DND-41 (cell line): ENCODE measurements at regions not wholly inside any gene's neighbourhood (a gene's known extent, or its start where the extent isn't known, plus 50 kb on each side); places are given as distances from the start of the nearest gene placed in this dataset.

Experiments
- ATAC-seq: fragments of 200-7000 bp; cut with Tn5 transposase; 3 replicates; pipeline ENCODE4 v1.9.1; 2021; ENCODE audit warnings: low read depth; ENCODE audit not compliant: insufficient read depth
- DNase-seq: peaks from one replicate; pipeline ENCODE4 v3.0.0-alpha.2; 2020
- H2AFZ ChIP-seq: 2 replicates; pipeline ENCODE4 v1.6.0; 2012; ENCODE audit warnings: low read depth, low read length
- H3K27ac ChIP-seq: 2 replicates; pipeline ENCODE4 v1.5.1; 2012; ENCODE audit warnings: low read length, inconsistent platforms
- H3K27me3 ChIP-seq: fragments of 200-600 bp; sonication (generic); 2 replicates; pipeline ENCODE4 v1.6.0; 2012; ENCODE audit warnings: low read length, mild to moderate bottlenecking, inconsistent platforms; ENCODE audit not compliant: insufficient read depth, poor library complexity
- H3K36me3 ChIP-seq: 2 replicates; pipeline ENCODE4 v1.5.1; 2012; ENCODE audit warnings: low read length, inconsistent platforms; ENCODE audit not compliant: insufficient read depth
- H3K4me1 ChIP-seq: 2 replicates; pipeline ENCODE4 v1.5.1; 2012; ENCODE audit warnings: mild to moderate bottlenecking, low read length; ENCODE audit not compliant: insufficient read depth
- H3K4me2 ChIP-seq: 2 replicates; pipeline ENCODE4 v1.6.0; 2012; ENCODE audit warnings: mild to moderate bottlenecking, moderate library complexity, low read length, inconsistent platforms; ENCODE audit not compliant: insufficient read depth
- H3K4me3 ChIP-seq, 2 experiments: fragments of 200-600 bp in 1 of 2; shearing (Covaris generic) in 1 of 2; 2 replicates each; pipeline ENCODE4 v1.5.1; 2012 to 2016; ENCODE audit warnings: inconsistent platforms in 2 of 2, low read length in 2 of 2, mild to moderate bottlenecking in 2 of 2, low read depth in 1 of 2, moderate library complexity in 1 of 2
- H3K79me2 ChIP-seq: 2 replicates; pipeline ENCODE4 v1.6.0; 2012; ENCODE audit warnings: low read length, inconsistent platforms; ENCODE audit not compliant: insufficient read depth
- H3K9ac ChIP-seq: 2 replicates; pipeline ENCODE4 v1.6.0; 2012; ENCODE audit warnings: low read depth, mild to moderate bottlenecking, inconsistent platforms, low read length, moderate library complexity
- H3K9me3 ChIP-seq: 2 replicates; pipeline ENCODE4 v1.5.1; 2012; ENCODE audit warnings: low read length, moderate library complexity, mild to moderate bottlenecking, inconsistent platforms; ENCODE audit not compliant: insufficient read depth, severe bottlenecking
- H4K20me1 ChIP-seq: 2 replicates; pipeline ENCODE4 v1.6.0; 2012; ENCODE audit warnings: low read length; ENCODE audit not compliant: insufficient read depth
- EZH2 ChIP-seq: IDR thresholded peaks from 3 replicates; pipeline ENCODE4 v1.6.1; 2012; ENCODE audit warnings: borderline replicate concordance, low read depth, mild to moderate bottlenecking, moderate library complexity, low read length, inconsistent platforms; ENCODE audit not compliant: severe bottlenecking
- TF ChIP-seq, protein P1 (sequence below): IDR thresholded peaks from 2 replicates; pipeline ENCODE4 v1.5.1; 2012; ENCODE audit warnings: borderline replicate concordance, low read length, moderate library complexity, mild to moderate bottlenecking; ENCODE audit not compliant: poor library complexity, severe bottlenecking; ENCODE audit errors: extremely low read depth

DNA sequence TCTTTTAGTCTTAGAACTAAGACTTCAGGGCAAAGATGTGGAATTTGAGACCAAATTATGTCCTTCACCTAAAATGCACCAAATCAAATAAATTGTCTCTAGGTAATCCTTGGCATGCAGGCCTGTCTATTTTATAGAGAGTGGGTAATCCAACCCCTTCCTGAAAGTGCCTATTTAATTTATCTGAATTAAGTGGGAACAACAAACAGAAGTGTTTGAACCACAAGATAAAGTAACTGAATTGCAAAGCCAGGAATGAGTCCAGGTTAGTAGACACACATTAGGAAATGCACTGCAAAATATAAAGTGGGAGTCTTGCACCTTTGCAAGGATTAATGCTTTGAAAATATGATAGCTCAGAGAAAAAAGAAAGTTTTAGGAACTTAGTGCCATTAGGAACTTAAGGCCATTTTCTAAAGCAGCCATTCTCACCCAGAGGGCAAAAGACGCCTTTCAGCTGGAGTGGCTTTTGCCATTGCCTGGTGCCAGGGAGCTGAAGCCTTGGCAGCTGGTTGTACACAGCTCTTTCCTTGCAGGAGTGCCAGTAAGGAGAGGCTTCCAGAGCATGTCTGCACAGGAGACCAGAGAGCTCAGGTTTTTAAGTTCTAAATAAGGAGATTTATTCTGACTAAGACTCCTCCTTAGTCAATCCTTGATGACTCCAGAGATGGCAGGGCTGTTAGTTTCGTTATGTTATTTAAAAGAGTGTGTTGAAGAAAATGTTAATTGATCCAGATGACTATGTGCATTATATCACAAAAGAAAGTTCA is 151.7 kb upstream of the ELL2 start:
- no peak overlapping the region for H3K4me2 ChIP-seq
- no peak for ATAC-seq

DNA sequence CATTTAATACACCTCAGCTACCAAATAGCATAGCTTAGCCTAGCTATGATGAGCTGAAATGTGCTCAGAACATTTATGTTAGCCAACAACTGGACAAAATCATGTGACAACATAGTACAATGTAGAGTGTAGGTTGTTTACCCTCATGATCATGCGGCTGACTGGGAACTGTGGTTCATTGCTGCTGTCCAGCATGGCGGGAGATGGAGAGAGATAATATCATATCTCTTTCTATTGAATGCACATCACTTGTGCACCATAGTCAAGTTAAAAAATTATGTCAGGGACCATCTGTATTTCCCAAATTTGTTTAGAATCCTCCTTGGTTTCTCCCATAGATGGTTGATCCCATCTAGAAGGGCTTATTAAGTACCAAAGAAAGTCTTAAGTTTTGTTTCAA is 151.1 kb upstream of the ELL2 start:
- no peak overlapping the region for H3K27ac ChIP-seq
- TF ChIP-seq, protein P1, sequence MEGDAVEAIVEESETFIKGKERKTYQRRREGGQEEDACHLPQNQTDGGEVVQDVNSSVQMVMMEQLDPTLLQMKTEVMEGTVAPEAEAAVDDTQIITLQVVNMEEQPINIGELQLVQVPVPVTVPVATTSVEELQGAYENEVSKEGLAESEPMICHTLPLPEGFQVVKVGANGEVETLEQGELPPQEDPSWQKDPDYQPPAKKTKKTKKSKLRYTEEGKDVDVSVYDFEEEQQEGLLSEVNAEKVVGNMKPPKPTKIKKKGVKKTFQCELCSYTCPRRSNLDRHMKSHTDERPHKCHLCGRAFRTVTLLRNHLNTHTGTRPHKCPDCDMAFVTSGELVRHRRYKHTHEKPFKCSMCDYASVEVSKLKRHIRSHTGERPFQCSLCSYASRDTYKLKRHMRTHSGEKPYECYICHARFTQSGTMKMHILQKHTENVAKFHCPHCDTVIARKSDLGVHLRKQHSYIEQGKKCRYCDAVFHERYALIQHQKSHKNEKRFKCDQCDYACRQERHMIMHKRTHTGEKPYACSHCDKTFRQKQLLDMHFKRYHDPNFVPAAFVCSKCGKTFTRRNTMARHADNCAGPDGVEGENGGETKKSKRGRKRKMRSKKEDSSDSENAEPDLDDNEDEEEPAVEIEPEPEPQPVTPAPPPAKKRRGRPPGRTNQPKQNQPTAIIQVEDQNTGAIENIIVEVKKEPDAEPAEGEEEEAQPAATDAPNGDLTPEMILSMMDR: no peak
- no peak for TF ChIP-seq EZH2
- H3K27me3 ChIP-seq: no peaks in the 10 kb centered on the region
- ATAC-seq: no peak
- no peak overlapping the region for H3K4me3 ChIP-seq
- no peaks in the 10 kb centered on the region for H3K79me2 ChIP-seq
- no peaks in the 10 kb centered on the region for H3K9me3 ChIP-seq
- H3K36me3 ChIP-seq: no peaks in the 10 kb centered on the region
- no peak overlapping the region for H3K9ac ChIP-seq
- H3K4me2 ChIP-seq: no peak overlapping the region
- H4K20me1 ChIP-seq: no peaks in the 10 kb centered on the region
- DNase-seq: no peak
- H3K4me1 ChIP-seq: peaks cover 40% of the 10 kb centered on the region
- H2AFZ ChIP-seq: no peak overlapping the region

More for the DNA sequence above, 151.7 kb upstream of the ELL2 start:
- H3K27ac ChIP-seq: no peak overlapping the region
- H4K20me1 ChIP-seq: no peaks in the 10 kb centered on the region
- peaks cover 40% of the 10 kb centered on the region for H3K4me1 ChIP-seq
- no peak for DNase-seq
- no peaks in the 10 kb centered on the region for H3K9me3 ChIP-seq
- no peak overlapping the region for H3K4me3 ChIP-seq
- no peak for TF ChIP-seq EZH2
- TF ChIP-seq, protein P1: no peak
- H2AFZ ChIP-seq: no peak overlapping the region
- H3K36me3 ChIP-seq: no peaks in the 10 kb centered on the region
- H3K79me2 ChIP-seq: no peaks in the 10 kb centered on the region
- no peaks in the 10 kb centered on the region for H3K27me3 ChIP-seq
- H3K9ac ChIP-seq: no peak overlapping the region

DNA sequence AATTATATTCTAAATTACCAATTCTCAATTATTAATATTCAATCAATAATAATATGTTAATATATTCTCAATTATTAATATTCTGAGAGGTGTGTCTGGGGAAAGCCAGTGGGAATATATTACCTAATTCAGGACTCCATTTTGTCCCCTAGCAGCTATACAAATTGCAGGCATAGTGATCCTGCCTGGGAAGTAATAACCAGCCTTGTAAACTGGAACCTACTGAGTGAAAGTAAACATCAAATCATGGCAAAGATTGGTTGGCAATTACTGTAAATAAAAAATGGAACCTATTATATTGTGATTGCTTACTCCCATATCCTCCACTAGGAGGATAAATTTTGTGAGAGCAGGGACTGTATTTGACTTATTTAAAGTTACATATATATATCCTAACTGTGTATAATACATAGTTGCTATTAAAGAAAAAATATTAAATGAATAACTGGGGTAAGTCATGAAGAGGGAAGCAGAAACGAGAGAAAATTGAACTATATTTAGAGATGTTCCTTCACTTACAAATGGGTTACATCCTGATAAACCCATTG is 150.5 kb upstream of the ELL2 start:
- Histone ChIP-seq H3K9ac (no peak overlapping the region), H3K36me3 (no peaks in the 10 kb centered on the region), H3K4me2 (no peak overlapping the region), H3K4me3 (no peak overlapping the region), H2AFZ (no peak overlapping the region), H3K79me2 (no peaks in the 10 kb centered on the region), H4K20me1 (no peaks in the 10 kb centered on the region), H3K27ac (no peak overlapping the region), H3K27me3 (no peaks in the 10 kb centered on the region), H3K4me1 (peaks cover 40% of the 10 kb centered on the region), H3K9me3 (no peaks in the 10 kb centered on the region)
- no peak for ATAC-seq
- TF ChIP-seq, protein P1: no peak
- TF ChIP-seq EZH2: no peak
- DNase-seq: no peak
